SK-N-SH treated with all-trans-retinoic acid at 6 μM for 48 hours (cell line): ENCODE measurements at regions not wholly inside any gene's neighbourhood (a gene's known extent, or its start where the extent isn't known, plus 50 kb on each side); places are given as distances from the start of the nearest gene placed in this dataset.

Experiments
- ATAC-seq: fragments of 200-7000 bp; cut with Tn5 transposase; 3 replicates; pipeline ENCODE4 v1.9.1; 2020; ENCODE audit warnings: mild to moderate bottlenecking, moderate library complexity
- ARNTL ChIP-seq: fragments of 450-650 bp; formaldehyde crosslinking; IDR thresholded peaks from 2 replicates; pipeline ENCODE4 v1.5.0; 2020; ENCODE audit warnings: low read depth, mild to moderate bottlenecking, moderate library complexity, borderline replicate concordance
- CSDC2 ChIP-seq: fragments of 250-450 bp; sonication (Bioruptor Pico); IDR thresholded peaks from 2 replicates; pipeline ENCODE4 v1.5.0; 2020; ENCODE audit warnings: mild to moderate bottlenecking, moderate library complexity
- ESRRG ChIP-seq: fragments of 250-450 bp; sonication (Bioruptor Pico); IDR thresholded peaks from 2 replicates; pipeline ENCODE4 v1.6.1; 2021; ENCODE audit warnings: mild to moderate bottlenecking
- GLIS3 ChIP-seq: fragments of 250-450 bp; sonication (Bioruptor Pico); IDR thresholded peaks from 2 replicates; pipeline ENCODE4 v1.5.0; 2020; ENCODE audit warnings: mild to moderate bottlenecking, moderate library complexity
- ISL1 ChIP-seq: fragments of 250-450 bp; sonication (Bioruptor Pico); IDR thresholded peaks from 2 replicates; pipeline ENCODE4 v2.1.2; 2022; ENCODE audit warnings: mild to moderate bottlenecking, moderate library complexity
- OSR1 ChIP-seq: fragments of 250-450 bp; sonication (Bioruptor Pico); IDR thresholded peaks from 2 replicates; pipeline ENCODE4 v1.8.0; 2022; ENCODE audit warnings: moderate library complexity, mild to moderate bottlenecking, inconsistent platforms
- POU6F1 ChIP-seq: fragments of 250-450 bp; sonication (Bioruptor Pico); IDR thresholded peaks from 2 replicates; pipeline ENCODE4 v1.8.0; 2021; ENCODE audit warnings: low read depth, mild to moderate bottlenecking, moderate library complexity, borderline replicate concordance
- RARB ChIP-seq: fragments of 250-450 bp; sonication (Bioruptor Pico); IDR thresholded peaks from 2 replicates; pipeline ENCODE4 v1.8.0; 2021; ENCODE audit warnings: mild to moderate bottlenecking, moderate library complexity
- SNAI2 ChIP-seq: fragments of 250-450 bp; sonication (Bioruptor Pico); IDR thresholded peaks from 2 replicates; pipeline ENCODE4 v1.5.0; 2020; ENCODE audit warnings: mild to moderate bottlenecking, moderate library complexity
- TCF4 ChIP-seq: fragments of 250-450 bp; sonication (Bioruptor Pico); IDR thresholded peaks from 2 replicates; pipeline ENCODE4 v1.8.0; 2021; ENCODE audit warnings: mild to moderate bottlenecking, moderate library complexity, borderline replicate concordance
- TOX ChIP-seq: fragments of 250-450 bp; sonication (Bioruptor Pico); IDR thresholded peaks from 2 replicates; pipeline ENCODE4 v1.8.0; 2021; ENCODE audit warnings: mild to moderate bottlenecking, moderate library complexity, borderline replicate concordance
- TSHZ2 ChIP-seq: fragments of 250-450 bp; sonication (Bioruptor Pico); IDR thresholded peaks from 2 replicates; pipeline ENCODE4 v1.5.0; 2020; ENCODE audit warnings: mild to moderate bottlenecking, moderate library complexity
- ZC3H10 ChIP-seq: fragments of 250-450 bp; sonication (Bioruptor Pico); IDR thresholded peaks from 2 replicates; pipeline ENCODE4 v1.5.1; 2021; ENCODE audit warnings: mild to moderate bottlenecking, moderate library complexity
- ZFP3 ChIP-seq: fragments of 250-450 bp; sonication (Bioruptor Pico); IDR thresholded peaks from 2 replicates; pipeline ENCODE4 v1.5.0; 2020; ENCODE audit warnings: mild to moderate bottlenecking, moderate library complexity
- ZFP30 ChIP-seq: fragments of 450-650 bp; formaldehyde crosslinking; IDR thresholded peaks from 2 replicates; pipeline ENCODE4 v1.5.0; 2022; ENCODE audit warnings: mild to moderate bottlenecking, moderate library complexity
- ZNF565 ChIP-seq: fragments of 450-650 bp; formaldehyde crosslinking; conservative IDR thresholded peaks from 2 replicates; pipeline ENCODE4 v1.5.0; 2020; ENCODE audit warnings: low read depth, mild to moderate bottlenecking, moderate library complexity
- ZNF70 ChIP-seq: fragments of 450-650 bp; formaldehyde crosslinking; IDR thresholded peaks from 2 replicates; pipeline ENCODE4 v1.5.0; 2020; ENCODE audit warnings: mild to moderate bottlenecking, moderate library complexity
- ZNF8 ChIP-seq: fragments of 450-650 bp; formaldehyde crosslinking; IDR thresholded peaks from 2 replicates; pipeline ENCODE4 v1.5.0; 2020; ENCODE audit warnings: mild to moderate bottlenecking, moderate library complexity
- TF ChIP-seq, protein P1 (sequence below): fragments of 250-450 bp; sonication (Bioruptor Pico); IDR thresholded peaks from 2 replicates; pipeline ENCODE4 v1.5.1; 2020; ENCODE audit warnings: low read depth, mild to moderate bottlenecking, moderate library complexity
- TF ChIP-seq, protein P2 (sequence below): fragments of 250-450 bp; sonication (Bioruptor Pico); IDR thresholded peaks from 2 replicates; pipeline ENCODE4 v1.5.1; 2021; ENCODE audit warnings: mild to moderate bottlenecking, moderate library complexity
- TF ChIP-seq, protein P3 (sequence below): fragments of 250-450 bp; sonication (Bioruptor Pico); IDR thresholded peaks from 2 replicates; pipeline ENCODE4 v1.8.0; 2020; ENCODE audit warnings: mild to moderate bottlenecking, moderate library complexity, borderline replicate concordance

GRCh38 chr7:49137978-49138377 is 213.6 kb downstream of the CDC14C start:
- ATAC-seq: no peak
- no peak for TF ChIP-seq ZNF565 (CRISPR knock-in tag)

GRCh38 chr7:49150486-49150885 is 226.1 kb downstream of the CDC14C start:
- TF ChIP-seq POU6F1: no peak
- TF ChIP-seq TCF4 (CRISPR knock-in tag): no peak
- no peak for TF ChIP-seq OSR1 (CRISPR knock-in tag)
- TF ChIP-seq CSDC2 (CRISPR knock-in tag): no peak
- no peak for TF ChIP-seq ESRRG (CRISPR knock-in tag)
- TF ChIP-seq ISL1 (CRISPR knock-in tag): no peak
- no peak for TF ChIP-seq GLIS3 (CRISPR knock-in tag)
- TF ChIP-seq ZNF70 (CRISPR knock-in tag): no peak
- no peak for ATAC-seq

GRCh38 chr7:49151146-49151545 is 226.8 kb downstream of the CDC14C start:
- no peak for TF ChIP-seq ZFP3 (CRISPR knock-in tag)
- TF ChIP-seq ZFP30 (CRISPR knock-in tag): no peak
- TF ChIP-seq GLIS3 (CRISPR knock-in tag): no peak
- TF ChIP-seq POU6F1: no peak
- no peak for TF ChIP-seq OSR1 (CRISPR knock-in tag)
- no peak for TF ChIP-seq TOX (CRISPR knock-in tag)
- no peak for TF ChIP-seq RARB (CRISPR knock-in tag)
- TF ChIP-seq, protein P1, sequence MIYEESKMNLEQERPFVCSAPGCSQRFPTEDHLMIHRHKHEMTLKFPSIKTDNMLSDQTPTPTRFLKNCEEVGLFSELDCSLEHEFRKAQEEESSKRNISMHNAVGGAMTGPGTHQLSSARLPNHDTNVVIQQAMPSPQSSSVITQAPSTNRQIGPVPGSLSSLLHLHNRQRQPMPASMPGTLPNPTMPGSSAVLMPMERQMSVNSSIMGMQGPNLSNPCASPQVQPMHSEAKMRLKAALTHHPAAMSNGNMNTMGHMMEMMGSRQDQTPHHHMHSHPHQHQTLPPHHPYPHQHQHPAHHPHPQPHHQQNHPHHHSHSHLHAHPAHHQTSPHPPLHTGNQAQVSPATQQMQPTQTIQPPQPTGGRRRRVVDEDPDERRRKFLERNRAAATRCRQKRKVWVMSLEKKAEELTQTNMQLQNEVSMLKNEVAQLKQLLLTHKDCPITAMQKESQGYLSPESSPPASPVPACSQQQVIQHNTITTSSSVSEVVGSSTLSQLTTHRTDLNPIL (CRISPR knock-in tag): no peak
- TF ChIP-seq TCF4 (CRISPR knock-in tag): no peak
- no peak for TF ChIP-seq ISL1 (CRISPR knock-in tag)
- TF ChIP-seq CSDC2 (CRISPR knock-in tag): no peak
- TF ChIP-seq ZC3H10 (CRISPR knock-in tag): no peak
- no peak for TF ChIP-seq ESRRG (CRISPR knock-in tag)
- TF ChIP-seq ZNF70 (CRISPR knock-in tag): no peak
- TF ChIP-seq SNAI2 (CRISPR knock-in tag): no peak
- ATAC-seq: no peak

GRCh38 chr7:49158321-49158720 is 234.0 kb downstream of the CDC14C start:
- TF ChIP-seq, protein P2, sequence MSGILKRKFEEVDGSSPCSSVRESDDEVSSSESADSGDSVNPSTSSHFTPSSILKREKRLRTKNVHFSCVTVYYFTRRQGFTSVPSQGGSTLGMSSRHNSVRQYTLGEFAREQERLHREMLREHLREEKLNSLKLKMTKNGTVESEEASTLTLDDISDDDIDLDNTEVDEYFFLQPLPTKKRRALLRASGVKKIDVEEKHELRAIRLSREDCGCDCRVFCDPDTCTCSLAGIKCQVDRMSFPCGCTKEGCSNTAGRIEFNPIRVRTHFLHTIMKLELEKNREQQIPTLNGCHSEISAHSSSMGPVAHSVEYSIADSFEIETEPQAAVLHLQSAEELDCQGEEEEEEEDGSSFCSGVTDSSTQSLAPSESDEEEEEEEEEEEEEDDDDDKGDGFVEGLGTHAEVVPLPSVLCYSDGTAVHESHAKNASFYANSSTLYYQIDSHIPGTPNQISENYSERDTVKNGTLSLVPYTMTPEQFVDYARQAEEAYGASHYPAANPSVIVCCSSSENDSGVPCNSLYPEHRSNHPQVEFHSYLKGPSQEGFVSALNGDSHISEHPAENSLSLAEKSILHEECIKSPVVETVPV (CRISPR knock-in tag): no peak
- TF ChIP-seq TOX (CRISPR knock-in tag): no peak
- no peak for TF ChIP-seq TCF4 (CRISPR knock-in tag)
- no peak for TF ChIP-seq CSDC2 (CRISPR knock-in tag)
- TF ChIP-seq RARB (CRISPR knock-in tag): no peak
- TF ChIP-seq ZNF565 (CRISPR knock-in tag): no peak
- no peak for TF ChIP-seq GLIS3 (CRISPR knock-in tag)
- TF ChIP-seq POU6F1: no peak
- TF ChIP-seq ZNF70 (CRISPR knock-in tag): no peak
- TF ChIP-seq ZFP30 (CRISPR knock-in tag): no peak
- TF ChIP-seq, all 23 proteins: peak for 0
- ATAC-seq: no peak

DNA sequence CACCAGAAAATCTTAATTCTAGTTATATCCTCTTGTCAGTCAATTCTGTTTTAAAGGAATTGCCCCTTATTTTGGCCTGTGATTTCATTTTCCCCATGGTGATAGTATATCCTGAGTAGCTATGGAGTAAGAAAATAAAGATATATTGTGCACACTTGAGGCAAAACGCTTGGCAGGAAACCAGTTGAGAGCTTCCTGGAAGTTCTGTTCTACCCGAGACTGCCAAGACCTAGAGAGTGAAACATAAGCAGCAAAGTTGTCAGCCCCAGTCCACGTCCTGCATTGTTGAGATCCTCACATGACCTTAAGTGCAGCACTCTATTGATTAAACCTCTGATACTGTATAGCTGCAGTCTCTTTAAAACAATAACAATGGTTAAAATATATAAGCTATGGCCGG is 235.2 kb downstream of the CDC14C start:
- no peak for ATAC-seq
- TF ChIP-seq ZNF565 (CRISPR knock-in tag) (no peak), CSDC2 (CRISPR knock-in tag) (no peak), ISL1 (CRISPR knock-in tag) (no peak), ARNTL (CRISPR knock-in tag) (no peak), ZFP30 (CRISPR knock-in tag) (no peak), ESRRG (CRISPR knock-in tag) (no peak), ZFP3 (CRISPR knock-in tag) (no peak), TSHZ2 (CRISPR knock-in tag) (no peak), ZNF8 (CRISPR knock-in tag) (no peak), GLIS3 (CRISPR knock-in tag) (no peak)
- TF ChIP-seq, protein P3, sequence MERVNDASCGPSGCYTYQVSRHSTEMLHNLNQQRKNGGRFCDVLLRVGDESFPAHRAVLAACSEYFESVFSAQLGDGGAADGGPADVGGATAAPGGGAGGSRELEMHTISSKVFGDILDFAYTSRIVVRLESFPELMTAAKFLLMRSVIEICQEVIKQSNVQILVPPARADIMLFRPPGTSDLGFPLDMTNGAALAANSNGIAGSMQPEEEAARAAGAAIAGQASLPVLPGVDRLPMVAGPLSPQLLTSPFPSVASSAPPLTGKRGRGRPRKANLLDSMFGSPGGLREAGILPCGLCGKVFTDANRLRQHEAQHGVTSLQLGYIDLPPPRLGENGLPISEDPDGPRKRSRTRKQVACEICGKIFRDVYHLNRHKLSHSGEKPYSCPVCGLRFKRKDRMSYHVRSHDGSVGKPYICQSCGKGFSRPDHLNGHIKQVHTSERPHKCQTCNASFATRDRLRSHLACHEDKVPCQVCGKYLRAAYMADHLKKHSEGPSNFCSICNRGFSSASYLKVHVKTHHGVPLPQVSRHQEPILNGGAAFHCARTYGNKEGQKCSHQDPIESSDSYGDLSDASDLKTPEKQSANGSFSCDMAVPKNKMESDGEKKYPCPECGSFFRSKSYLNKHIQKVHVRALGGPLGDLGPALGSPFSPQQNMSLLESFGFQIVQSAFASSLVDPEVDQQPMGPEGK (CRISPR knock-in tag): no peak
